ENCODE measurements at regions not wholly inside any gene's neighbourhood (a gene's known extent, or its start where the extent isn't known, plus 50 kb on each side); places are given as distances from the start of the nearest gene placed in this dataset.
"Not testable (repeated sequence)": the region's sequence is repeated elsewhere in the genome, so short reads cannot be mapped to it uniquely, and the experiment has no call there.

DNA sequence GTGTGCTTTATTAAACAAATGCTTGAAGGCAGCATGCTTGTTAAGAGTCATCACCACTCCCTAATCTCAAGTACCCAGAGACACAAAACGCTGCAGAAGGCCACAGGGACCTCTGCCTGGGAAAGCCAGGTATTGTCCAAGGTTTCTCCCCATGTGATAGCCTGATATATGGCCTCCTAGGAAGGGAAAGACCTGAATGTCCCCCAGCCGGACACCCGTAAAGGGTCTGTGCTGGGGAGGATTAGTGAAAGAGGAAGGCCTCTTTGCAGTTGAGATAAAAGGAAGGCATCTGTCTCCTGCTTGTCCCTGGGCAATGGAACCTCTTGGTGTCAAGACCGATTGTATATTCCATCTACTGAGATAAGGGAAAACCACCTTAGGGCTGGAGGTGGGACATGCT is 159.7 kb downstream of the ADRA2C start:
- not testable (repeated sequence) for H3F3A ChIP-seq (ENCODE audit: insufficient read depth, low read length, poor library complexity, severe bottlenecking); H3K4me3 ChIP-seq (ENCODE audit: low read length); H3K79me2 ChIP-seq (replicated peaks; ENCODE audit: insufficient read depth, low read length); H3K36me3 ChIP-seq (ENCODE audit: insufficient read depth, low read length); H3K9me3 ChIP-seq (ENCODE audit: low read length); H4K20me1 ChIP-seq (ENCODE audit: insufficient read depth); H3K4me2 ChIP-seq (ENCODE audit: low read length); H3K9ac ChIP-seq (ENCODE audit: low read length); H3K27me3 ChIP-seq (ENCODE audit: insufficient read depth, low read depth, low read length); H3K9me2 ChIP-seq (ENCODE audit: insufficient read depth, low read length); H2AFZ ChIP-seq (ENCODE audit: low read depth, low read length); H3K27ac ChIP-seq (ENCODE audit: low read length)

DNA sequence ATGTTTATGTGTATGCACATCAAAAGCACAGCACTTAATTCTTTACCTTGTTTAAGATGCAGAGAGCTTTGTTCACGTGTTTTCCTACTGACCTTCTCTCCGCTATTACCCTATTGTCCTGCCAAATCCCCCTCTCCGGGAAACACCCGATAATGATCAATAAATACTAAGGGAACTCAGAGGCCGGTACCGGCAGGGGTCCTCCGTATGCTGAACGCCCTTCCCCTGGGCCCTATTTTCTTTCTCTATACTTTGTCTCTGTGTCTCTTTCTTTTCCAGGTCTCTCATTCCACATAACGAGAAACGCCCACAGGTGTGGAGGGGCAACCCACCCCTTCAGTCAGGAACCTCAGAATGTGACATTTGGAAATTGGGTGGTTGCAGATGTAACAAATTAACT is 160.1 kb downstream of the ADRA2C start:
- not testable (repeated sequence) for H3F3A ChIP-seq (ENCODE audit: insufficient read depth, low read length, poor library complexity, severe bottlenecking); H3K4me3 ChIP-seq (ENCODE audit: low read length); H3K9me2 ChIP-seq (ENCODE audit: insufficient read depth, low read length); H3K27ac ChIP-seq (ENCODE audit: low read length); H3K27me3 ChIP-seq (ENCODE audit: insufficient read depth, low read depth, low read length); H4K20me1 ChIP-seq (ENCODE audit: insufficient read depth); H3K9me3 ChIP-seq (ENCODE audit: low read length); H3K9ac ChIP-seq (ENCODE audit: low read length); H3K79me2 ChIP-seq (replicated peaks; ENCODE audit: insufficient read depth, low read length); H3K4me2 ChIP-seq (ENCODE audit: low read length); H2AFZ ChIP-seq (ENCODE audit: low read depth, low read length); H3K36me3 ChIP-seq (ENCODE audit: insufficient read depth, low read length)

DNA sequence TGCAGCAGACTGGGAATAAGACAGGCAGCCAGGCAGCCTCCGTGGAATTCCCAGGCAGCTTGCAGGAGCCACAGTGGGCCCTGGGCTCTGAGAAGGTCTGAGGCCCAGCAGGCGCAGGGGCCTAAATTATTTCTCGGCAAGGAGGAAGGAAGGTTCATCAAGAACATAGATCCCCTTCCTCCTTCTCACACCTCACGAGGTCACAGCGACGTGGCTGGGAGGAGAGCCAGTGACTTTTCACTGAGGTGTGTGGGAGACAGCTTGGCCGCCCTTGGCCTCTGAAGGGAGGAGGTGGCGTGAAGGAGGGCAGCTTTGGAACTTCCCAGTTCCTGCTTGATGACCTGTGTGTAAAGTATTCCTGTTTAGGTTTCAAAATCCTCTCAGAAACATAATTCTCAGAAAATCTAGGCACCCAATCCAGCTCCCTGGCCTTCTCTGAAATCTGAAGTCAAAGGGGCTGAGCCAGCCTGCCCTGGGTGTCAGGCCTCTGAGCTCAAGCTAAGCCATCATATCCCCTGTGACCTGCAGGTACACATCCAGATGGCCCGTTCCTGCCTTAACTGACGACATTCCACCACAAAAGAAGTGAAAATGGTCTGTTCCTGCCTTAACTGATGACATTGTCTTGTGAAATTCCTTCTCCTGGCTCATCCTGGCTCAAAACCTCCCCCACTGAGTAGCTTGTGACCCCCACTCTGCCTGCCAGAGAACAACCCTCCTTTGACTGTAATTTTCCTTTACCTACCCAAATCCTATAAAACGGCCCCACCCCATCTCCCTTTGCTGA is 161.0 kb downstream of the ADRA2C start:
- H3K79me2 ChIP-seq (replicated peaks; ENCODE audit: insufficient read depth, low read length); H4K20me1 ChIP-seq (ENCODE audit: insufficient read depth); H3K9me2 ChIP-seq (ENCODE audit: insufficient read depth, low read length); H3K9ac ChIP-seq (ENCODE audit: low read length); H3F3A ChIP-seq (ENCODE audit: insufficient read depth, low read length, poor library complexity, severe bottlenecking); H2AFZ ChIP-seq (ENCODE audit: low read depth, low read length); H3K9me3 ChIP-seq (ENCODE audit: low read length); H3K27ac ChIP-seq (ENCODE audit: low read length); H3K27me3 ChIP-seq (ENCODE audit: insufficient read depth, low read depth, low read length); H3K4me2 ChIP-seq (ENCODE audit: low read length); H3K36me3 ChIP-seq (ENCODE audit: insufficient read depth, low read length); H3K4me3 ChIP-seq (ENCODE audit: low read length): not testable (repeated sequence)

DNA sequence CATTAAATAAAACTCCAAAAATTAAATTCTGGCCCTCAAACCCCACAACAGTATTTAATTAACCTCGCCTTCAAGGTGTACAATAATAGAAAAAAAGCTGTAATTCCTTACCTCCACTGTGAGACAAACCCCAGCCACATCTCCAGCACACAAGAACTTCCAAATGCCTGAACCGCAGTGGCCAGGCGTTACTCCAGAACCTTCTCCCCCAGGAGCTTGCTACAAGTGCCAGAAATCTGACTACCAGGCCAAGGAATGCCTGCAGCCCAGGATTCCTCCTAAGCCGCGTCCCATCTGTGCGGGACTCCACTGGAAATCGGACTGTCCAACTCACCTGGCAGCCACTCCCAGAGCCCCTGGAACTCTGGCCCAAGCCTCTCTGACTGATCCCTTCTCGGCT is 163.2 kb downstream of the ADRA2C start:
- H3K79me2 ChIP-seq (replicated peaks; ENCODE audit: insufficient read depth, low read length), result not testable (repeated sequence)

DNA sequence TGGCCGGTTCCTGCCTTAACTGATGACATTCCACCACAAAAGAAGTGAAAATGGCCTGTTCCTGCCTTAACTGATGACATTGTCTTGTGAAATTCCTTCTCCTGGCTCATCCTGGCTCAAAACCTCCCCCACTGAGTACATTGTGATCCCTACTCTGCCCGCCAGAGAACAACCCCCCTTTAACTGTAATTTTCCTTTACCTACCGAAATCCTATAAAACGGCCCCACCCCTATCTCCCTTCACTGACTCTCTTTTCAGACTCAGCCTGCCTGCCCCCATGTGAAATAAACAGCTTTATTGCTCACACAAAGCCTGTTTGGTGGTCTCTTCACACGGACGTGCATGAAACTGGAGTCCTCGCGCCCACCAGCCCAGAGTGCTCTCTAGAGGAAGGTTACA is 166.5 kb downstream of the ADRA2C start:
- not testable (repeated sequence) for H3K9ac ChIP-seq (ENCODE audit: low read length); H4K20me1 ChIP-seq (ENCODE audit: insufficient read depth); H3F3A ChIP-seq (ENCODE audit: insufficient read depth, low read length, poor library complexity, severe bottlenecking); H3K27me3 ChIP-seq (ENCODE audit: insufficient read depth, low read depth, low read length); H3K27ac ChIP-seq (ENCODE audit: low read length); H3K79me2 ChIP-seq (replicated peaks; ENCODE audit: insufficient read depth, low read length); H3K9me3 ChIP-seq (ENCODE audit: low read length); H3K36me3 ChIP-seq (ENCODE audit: insufficient read depth, low read length); H2AFZ ChIP-seq (ENCODE audit: low read depth, low read length); H3K9me2 ChIP-seq (ENCODE audit: insufficient read depth, low read length); H3K4me2 ChIP-seq (ENCODE audit: low read length); H3K4me3 ChIP-seq (ENCODE audit: low read length)

More for the DNA sequence above, 163.2 kb downstream of the ADRA2C start:
- H3K9me3 ChIP-seq (ENCODE audit: low read length); H3K9me2 ChIP-seq (ENCODE audit: insufficient read depth, low read length); H3K4me3 ChIP-seq (ENCODE audit: low read length); H3K9ac ChIP-seq (ENCODE audit: low read length); H3F3A ChIP-seq (ENCODE audit: insufficient read depth, low read length, poor library complexity, severe bottlenecking); H3K27ac ChIP-seq (ENCODE audit: low read length); H3K27me3 ChIP-seq (ENCODE audit: insufficient read depth, low read depth, low read length); H3K36me3 ChIP-seq (ENCODE audit: insufficient read depth, low read length); H3K4me2 ChIP-seq (ENCODE audit: low read length); H2AFZ ChIP-seq (ENCODE audit: low read depth, low read length); H4K20me1 ChIP-seq (ENCODE audit: insufficient read depth): not testable (repeated sequence)

DNA sequence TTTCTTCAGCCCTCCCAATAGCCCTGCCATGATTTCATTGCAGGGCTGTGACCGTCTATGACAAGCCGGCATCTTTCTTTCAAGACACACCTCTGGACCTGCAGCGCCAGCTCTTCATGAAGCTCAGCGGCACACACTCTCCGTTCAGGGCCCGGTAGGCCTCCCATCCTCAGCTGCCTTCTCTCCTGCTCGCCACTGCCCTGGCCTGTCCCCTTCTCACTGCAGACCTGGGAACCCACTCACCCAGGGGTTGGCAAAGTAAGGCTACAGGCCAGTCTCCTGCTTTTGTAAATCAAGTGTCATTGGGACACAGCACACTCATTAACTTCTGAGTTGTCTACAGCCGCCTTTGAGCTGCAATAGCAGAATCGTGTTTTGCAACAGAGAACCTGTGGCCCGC is 169.2 kb downstream of the ADRA2C start:
- not testable (repeated sequence) for H3K9me3 ChIP-seq (ENCODE audit: low read length); H3K4me3 ChIP-seq (ENCODE audit: low read length); H3K27me3 ChIP-seq (ENCODE audit: insufficient read depth, low read depth, low read length); H2AFZ ChIP-seq (ENCODE audit: low read depth, low read length); H4K20me1 ChIP-seq (ENCODE audit: insufficient read depth); H3K9me2 ChIP-seq (ENCODE audit: insufficient read depth, low read length); H3K27ac ChIP-seq (ENCODE audit: low read length); H3K4me2 ChIP-seq (ENCODE audit: low read length); H3K79me2 ChIP-seq (replicated peaks; ENCODE audit: insufficient read depth, low read length); H3F3A ChIP-seq (ENCODE audit: insufficient read depth, low read length, poor library complexity, severe bottlenecking); H3K9ac ChIP-seq (ENCODE audit: low read length); H3K36me3 ChIP-seq (ENCODE audit: insufficient read depth, low read length)
